ENCODE measurements at regions not wholly inside any gene's neighbourhood (a gene's known extent, or its start where the extent isn't known, plus 50 kb on each side); places are given as distances from the start of the nearest gene placed in this dataset.

- H3K27me3 ChIP-seq (replicated peaks; ENCODE audit: control insufficient read depth, insufficient read depth, low read length): no peaks in the 10 kb centered on the region
- no peaks in the 10 kb centered on the region for H3K9me3 ChIP-seq
- POLR2A ChIA-PET: interaction anchor here (0.6 kb wide), 1 partner anchor 53 kb away, joined by 3 read pairs; no protein-coding TSS in a partner anchor
- no TSS peak for BruUV-seq (replicated peaks)
- CTCF ChIA-PET: no interaction called here
- peaks cover 8% of the 10 kb centered on the region for H3K4me1 ChIP-seq
- H3K4me3 Mint-ChIP-seq (ENCODE audit: unreplicated experiment): no peak overlapping the region
- TF ChIP-seq CTCF (IDR thresholded peaks at IDR 0.05; ENCODE audit: insufficient read depth in 1 of 2, low read depth in 1 of 2, low read length in 1 of 2, severe bottlenecking in 1 of 2, unreplicated experiment in 1 of 2): no peak
- peaks cover 4% of the 10 kb centered on the region for H3K27me3 Mint-ChIP-seq (ENCODE audit: insufficient read depth, unreplicated experiment)
- DNase-seq: no peak
- H3K36me3 ChIP-seq (ENCODE audit: control insufficient read depth, insufficient read depth, low read length): no peaks in the 10 kb centered on the region
- no peak overlapping the region for H3K4me3 ChIP-seq (ENCODE audit: low read depth, low read length)
- H3K27ac Mint-ChIP-seq (ENCODE audit: unreplicated experiment): peak overlapping the region; percentile 17
- H3K36me3 Mint-ChIP-seq (ENCODE audit: insufficient read depth, unreplicated experiment): no peaks in the 10 kb centered on the region
- H3K9me3 Mint-ChIP-seq (ENCODE audit: unreplicated experiment): no peaks in the 10 kb centered on the region
- H3K4me1 Mint-ChIP-seq (ENCODE audit: low read depth, unreplicated experiment): peaks cover 18% of the 10 kb centered on the region
- intact Hi-C loops (cut with micrococcal nuclease; ENCODE audit: unreplicated experiment): no loop called here
These were observed 628.2 kb upstream of the CADM1 start for GRCh38 chr11:116132273-116132978.

GRCh38 chr11:116130122-116130521 lies 625.9 kb upstream of the CADM1 start:
- CTCF ChIA-PET: interaction anchor here (0.7 kb wide), 1 partner anchor 34 kb away, joined by 3 read pairs; no protein-coding TSS in a partner anchor

DNA sequence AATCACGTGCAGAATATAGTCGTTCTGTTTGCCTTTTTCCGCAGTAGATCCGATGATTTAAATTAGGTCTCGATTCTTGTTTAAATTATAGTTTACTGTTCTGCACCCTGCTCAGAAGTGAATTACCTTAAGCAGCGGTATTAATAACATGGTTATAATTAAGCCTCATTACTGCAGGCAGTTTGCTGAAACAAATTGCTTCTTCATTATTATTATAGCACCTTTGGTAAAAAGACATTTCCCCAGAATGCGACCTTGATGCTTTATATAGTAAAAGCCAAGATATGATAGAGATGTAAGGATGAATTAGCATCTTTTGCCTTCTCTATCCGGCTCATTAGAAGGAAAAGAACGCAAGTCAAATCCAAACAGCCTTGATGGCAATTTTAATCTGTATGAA lies 625.2 kb upstream of the CADM1 start:
- Mint-ChIP-seq H3K4me3 (ENCODE audit: unreplicated experiment) (no peak overlapping the region), H3K9me3 (ENCODE audit: unreplicated experiment) (no peaks in the 10 kb centered on the region), H3K36me3 (ENCODE audit: insufficient read depth, unreplicated experiment) (no peaks in the 10 kb centered on the region), H3K27me3 (ENCODE audit: insufficient read depth, unreplicated experiment) (peaks cover 11% of the 10 kb centered on the region), H3K4me1 (ENCODE audit: low read depth, unreplicated experiment) (peaks cover 18% of the 10 kb centered on the region), H3K27ac (ENCODE audit: unreplicated experiment) (no peak overlapping the region)
- Histone ChIP-seq H3K9me3 (no peaks in the 10 kb centered on the region), H3K36me3 (ENCODE audit: control insufficient read depth, insufficient read depth, low read length) (no peaks in the 10 kb centered on the region), H3K4me1 (peaks cover 8% of the 10 kb centered on the region), H3K27me3 (replicated peaks; ENCODE audit: control insufficient read depth, insufficient read depth, low read length) (no peaks in the 10 kb centered on the region), H3K4me3 (ENCODE audit: low read depth, low read length) (no peak overlapping the region)
- BruUV-seq (replicated peaks): no TSS peak
- intact Hi-C loops (cut with micrococcal nuclease; ENCODE audit: unreplicated experiment): no loop called here
- TF ChIP-seq CTCF (IDR thresholded peaks at IDR 0.05; ENCODE audit: insufficient read depth in 1 of 2, low read depth in 1 of 2, low read length in 1 of 2, severe bottlenecking in 1 of 2, unreplicated experiment in 1 of 2): no peak
- POLR2A ChIA-PET: no interaction called here
- no peak for DNase-seq
- CTCF ChIA-PET: no interaction called here

More at GRCh38 chr11:116130122-116130521, 625.9 kb upstream of the CADM1 start:
- peaks cover 8% of the 10 kb centered on the region for H3K27me3 Mint-ChIP-seq (ENCODE audit: insufficient read depth, unreplicated experiment)
- H3K4me3 Mint-ChIP-seq (ENCODE audit: unreplicated experiment): no peak overlapping the region
- H3K9me3 ChIP-seq: no peaks in the 10 kb centered on the region
- H3K27me3 ChIP-seq (replicated peaks; ENCODE audit: control insufficient read depth, insufficient read depth, low read length): no peaks in the 10 kb centered on the region
- no peak overlapping the region for H3K4me3 ChIP-seq (ENCODE audit: low read depth, low read length)
- no peaks in the 10 kb centered on the region for H3K36me3 Mint-ChIP-seq (ENCODE audit: insufficient read depth, unreplicated experiment)
- DNase-seq: no peak
- H3K9me3 Mint-ChIP-seq (ENCODE audit: unreplicated experiment): no peaks in the 10 kb centered on the region
- TF ChIP-seq CTCF (IDR thresholded peaks at IDR 0.05; ENCODE audit: insufficient read depth in 1 of 2, low read depth in 1 of 2, low read length in 1 of 2, severe bottlenecking in 1 of 2, unreplicated experiment in 1 of 2): no peak
- H3K4me1 Mint-ChIP-seq (ENCODE audit: low read depth, unreplicated experiment): peaks cover 18% of the 10 kb centered on the region
- H3K27ac Mint-ChIP-seq (ENCODE audit: unreplicated experiment): no peak overlapping the region
- H3K4me1 ChIP-seq: peaks cover 8% of the 10 kb centered on the region
- intact Hi-C loops (cut with micrococcal nuclease; ENCODE audit: unreplicated experiment): no loop called here
- no peaks in the 10 kb centered on the region for H3K36me3 ChIP-seq (ENCODE audit: control insufficient read depth, insufficient read depth, low read length)
- BruUV-seq (replicated peaks): no TSS peak
- POLR2A ChIA-PET: no interaction called here

All from Caco-2 (cell line).